GM12878 (cell line): ENCODE measurements at regions not wholly inside any gene's neighbourhood (a gene's known extent, or its start where the extent isn't known, plus 50 kb on each side); places are given as distances from the start of the nearest gene placed in this dataset.
A peak's percentile ranks its signal among the peaks of the same experiment; 100 is the strongest.

Source experiments
- BACH1 ChIP-seq: fragments of 450-650 bp; IDR thresholded peaks from 2 replicates; pipeline ENCODE4 v1.6.1; 2017; ENCODE audit warnings: mild to moderate bottlenecking, borderline replicate concordance
- CHD4 ChIP-seq: fragments of 200-600 bp; sonication (generic); IDR thresholded peaks from 2 replicates; pipeline ENCODE4 v1.6.1; 2016; ENCODE audit warnings: mild to moderate bottlenecking
- HCFC1 ChIP-seq: fragments of 150-350 bp; IDR thresholded peaks from 2 replicates; pipeline ENCODE4 v1.6.1; 2014; ENCODE audit warnings: low read length
- PAX8 ChIP-seq: fragments of 450-650 bp; IDR thresholded peaks from 2 replicates; pipeline ENCODE4 v1.6.1; 2017; ENCODE audit warnings: mild to moderate bottlenecking, moderate library complexity
- POLR2A ChIP-seq: IDR thresholded peaks from 2 replicates; pipeline ENCODE4 v1.6.1; 2011; ENCODE audit warnings: low read depth, mild to moderate bottlenecking, low read length
- RAD21 ChIP-seq: IDR thresholded peaks from 2 replicates; pipeline ENCODE4 v1.6.1; 2011; ENCODE audit warnings: mild to moderate bottlenecking, low read depth, low read length, moderate library complexity; ENCODE audit not compliant: insufficient read depth
- SUZ12 ChIP-seq: fragments of 200-600 bp; sonication (generic); IDR thresholded peaks from one replicate; pipeline ENCODE4 v1.6.1; 2018; ENCODE audit warnings: antibody characterized with exemption, mild to moderate bottlenecking; ENCODE audit not compliant: unreplicated experiment
- TAF1 ChIP-seq: IDR thresholded peaks from 2 replicates; pipeline ENCODE4 v1.6.1; 2011; ENCODE audit warnings: mild to moderate bottlenecking, low read depth, low read length, borderline replicate concordance
- TF ChIP-seq, protein P1 (sequence below), 3 experiments: IDR thresholded peaks in 2 of 3; conservative IDR thresholded peaks in 1 of 3; 2 replicates each; pipeline ENCODE4 v1.5.1; 2011; ENCODE audit warnings: low read depth in 3 of 3, low read length in 3 of 3, mild to moderate bottlenecking in 3 of 3, control low read depth in 2 of 3, moderate library complexity in 2 of 3, inconsistent platforms in 1 of 3, mixed read lengths in 1 of 3; ENCODE audit not compliant: control insufficient read depth in 2 of 3, insufficient read depth in 1 of 3; ENCODE audit errors: extremely low read depth in 1 of 3
- TF ChIP-seq, protein P2 (sequence below): IDR thresholded peaks from 2 replicates; pipeline ENCODE4 v1.6.1; 2012; ENCODE audit warnings: low read depth, low read length, improper control_type of control experiment
- TF ChIP-seq, protein P3 (sequence below): IDR thresholded peaks from 2 replicates; pipeline ENCODE4 v1.6.1; 2011; ENCODE audit warnings: borderline replicate concordance, low read depth, mild to moderate bottlenecking, moderate library complexity, mixed read lengths, low read length; ENCODE audit not compliant: insufficient read depth; ENCODE audit errors: extremely low read length

DNA sequence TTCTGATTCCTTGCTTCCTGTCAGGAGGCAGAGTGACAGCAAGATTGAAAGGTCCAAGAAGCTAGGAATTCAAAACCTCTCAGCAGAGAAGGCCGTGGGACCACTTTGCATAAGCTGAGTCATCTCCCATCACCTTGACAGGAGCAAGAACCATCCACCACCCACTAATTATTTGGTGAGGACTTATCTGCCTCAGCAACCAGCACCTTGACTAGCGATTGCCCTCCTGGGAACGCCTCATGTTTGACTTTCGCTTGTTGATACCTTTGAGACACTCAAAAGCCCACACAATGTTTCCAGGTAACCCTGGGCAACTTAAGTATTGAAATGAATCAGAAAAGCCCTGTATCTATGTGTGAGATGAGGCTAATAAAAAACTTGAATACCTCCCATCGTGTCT, 233.5 kb upstream of the GYPA start:
- TF ChIP-seq POLR2A (no peak), SUZ12 (no peak), CHD4 (no peak), HCFC1 (no peak), TAF1 (no peak), PAX8 (no peak), BACH1 (peak; percentile 30; the same call in 1 of the 2 replicates), RAD21 (no peak)
- TF ChIP-seq, protein P1, sequence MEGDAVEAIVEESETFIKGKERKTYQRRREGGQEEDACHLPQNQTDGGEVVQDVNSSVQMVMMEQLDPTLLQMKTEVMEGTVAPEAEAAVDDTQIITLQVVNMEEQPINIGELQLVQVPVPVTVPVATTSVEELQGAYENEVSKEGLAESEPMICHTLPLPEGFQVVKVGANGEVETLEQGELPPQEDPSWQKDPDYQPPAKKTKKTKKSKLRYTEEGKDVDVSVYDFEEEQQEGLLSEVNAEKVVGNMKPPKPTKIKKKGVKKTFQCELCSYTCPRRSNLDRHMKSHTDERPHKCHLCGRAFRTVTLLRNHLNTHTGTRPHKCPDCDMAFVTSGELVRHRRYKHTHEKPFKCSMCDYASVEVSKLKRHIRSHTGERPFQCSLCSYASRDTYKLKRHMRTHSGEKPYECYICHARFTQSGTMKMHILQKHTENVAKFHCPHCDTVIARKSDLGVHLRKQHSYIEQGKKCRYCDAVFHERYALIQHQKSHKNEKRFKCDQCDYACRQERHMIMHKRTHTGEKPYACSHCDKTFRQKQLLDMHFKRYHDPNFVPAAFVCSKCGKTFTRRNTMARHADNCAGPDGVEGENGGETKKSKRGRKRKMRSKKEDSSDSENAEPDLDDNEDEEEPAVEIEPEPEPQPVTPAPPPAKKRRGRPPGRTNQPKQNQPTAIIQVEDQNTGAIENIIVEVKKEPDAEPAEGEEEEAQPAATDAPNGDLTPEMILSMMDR (IDR thresholded peaks at IDR 0.05 in 2 of 3, conservative IDR thresholded peaks at IDR 0.05 in 1 of 3; ENCODE audit: control insufficient read depth in 2 of 3, extremely low read depth in 1 of 3, insufficient read depth in 1 of 3, low read depth in 3 of 3, low read length in 3 of 3) = no peak
- TF ChIP-seq, protein P2, sequence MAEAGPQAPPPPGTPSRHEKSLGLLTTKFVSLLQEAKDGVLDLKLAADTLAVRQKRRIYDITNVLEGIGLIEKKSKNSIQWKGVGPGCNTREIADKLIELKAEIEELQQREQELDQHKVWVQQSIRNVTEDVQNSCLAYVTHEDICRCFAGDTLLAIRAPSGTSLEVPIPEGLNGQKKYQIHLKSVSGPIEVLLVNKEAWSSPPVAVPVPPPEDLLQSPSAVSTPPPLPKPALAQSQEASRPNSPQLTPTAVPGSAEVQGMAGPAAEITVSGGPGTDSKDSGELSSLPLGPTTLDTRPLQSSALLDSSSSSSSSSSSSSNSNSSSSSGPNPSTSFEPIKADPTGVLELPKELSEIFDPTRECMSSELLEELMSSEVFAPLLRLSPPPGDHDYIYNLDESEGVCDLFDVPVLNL = no peak
- TF ChIP-seq, protein P3, sequence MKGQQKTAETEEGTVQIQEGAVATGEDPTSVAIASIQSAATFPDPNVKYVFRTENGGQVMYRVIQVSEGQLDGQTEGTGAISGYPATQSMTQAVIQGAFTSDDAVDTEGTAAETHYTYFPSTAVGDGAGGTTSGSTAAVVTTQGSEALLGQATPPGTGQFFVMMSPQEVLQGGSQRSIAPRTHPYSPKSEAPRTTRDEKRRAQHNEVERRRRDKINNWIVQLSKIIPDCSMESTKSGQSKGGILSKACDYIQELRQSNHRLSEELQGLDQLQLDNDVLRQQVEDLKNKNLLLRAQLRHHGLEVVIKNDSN = no peak
